RPMI7951 (cell line): ENCODE measurements at regions not wholly inside any gene's neighbourhood (a gene's known extent, or its start where the extent isn't known, plus 50 kb on each side); places are given as distances from the start of the nearest gene placed in this dataset.
A peak's percentile ranks its signal among the peaks of the same experiment; 100 is the strongest.
"Not testable (repeated sequence)": the region's sequence is repeated elsewhere in the genome, so short reads cannot be mapped to it uniquely, and the experiment has no call there.

ENCODE experiments used
- DNase-seq: peaks from one replicate; pipeline ENCODE4 v3.0.0-alpha.2; 2012; ENCODE audit warnings: low read depth

DNA sequence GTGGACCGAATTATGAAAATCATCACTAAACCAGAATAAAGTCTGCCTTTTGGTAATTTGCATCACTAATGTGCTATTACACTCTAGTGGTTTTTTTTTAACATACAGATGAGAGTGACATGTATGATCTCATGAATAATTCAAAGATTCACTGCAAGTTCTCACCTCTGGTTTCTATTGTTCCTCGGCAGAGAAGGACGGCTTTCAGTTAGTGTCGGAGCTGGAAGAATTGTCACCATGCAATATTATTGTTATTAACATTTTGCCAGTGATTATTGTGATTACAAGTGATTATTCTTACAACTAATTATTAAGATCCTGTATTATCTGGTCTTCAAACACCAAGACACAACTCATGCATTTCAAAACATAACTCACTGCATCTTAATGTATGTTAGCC, 366.6 kb upstream of the RPS23 start:
- no peak for DNase-seq

DNA sequence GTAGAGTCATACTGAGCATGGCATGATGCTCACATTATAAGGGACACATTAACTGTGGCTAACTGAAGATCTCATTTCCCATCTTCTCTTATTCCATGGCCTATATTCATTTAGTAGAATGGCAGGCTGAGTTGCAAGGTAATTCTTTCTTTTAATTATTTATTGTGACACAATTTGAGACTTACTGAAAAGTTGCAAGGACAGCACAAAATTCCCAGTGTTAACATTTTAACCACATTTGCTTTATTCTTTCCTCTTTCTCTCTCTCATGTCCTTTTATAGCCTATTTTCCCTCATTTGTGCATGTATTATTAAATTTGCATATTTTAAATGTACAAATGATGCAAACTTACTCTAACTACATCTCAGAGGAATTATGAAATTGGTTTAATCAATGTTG, 366.1 kb upstream of the RPS23 start:
- no peak for DNase-seq

DNA sequence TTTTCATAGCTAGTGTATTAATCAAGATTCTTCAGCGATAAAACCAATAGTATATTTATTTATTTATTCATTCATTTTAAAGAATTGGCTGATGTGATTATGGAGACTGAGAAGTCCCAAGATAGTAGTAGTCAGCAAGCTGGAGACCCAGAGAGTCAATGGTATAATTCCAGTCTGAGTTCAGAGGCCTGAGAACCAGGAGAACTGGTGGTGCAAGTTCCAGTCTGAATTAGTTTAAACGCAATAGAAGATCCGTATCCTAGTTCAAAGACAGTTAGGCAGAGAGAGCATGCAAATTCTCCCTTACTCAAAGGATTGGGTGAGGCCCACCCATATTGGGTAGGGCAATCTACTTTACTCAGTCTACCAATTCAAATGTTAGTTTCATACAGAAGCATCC, 364.2 kb upstream of the RPS23 start:
- no peak for DNase-seq

DNA sequence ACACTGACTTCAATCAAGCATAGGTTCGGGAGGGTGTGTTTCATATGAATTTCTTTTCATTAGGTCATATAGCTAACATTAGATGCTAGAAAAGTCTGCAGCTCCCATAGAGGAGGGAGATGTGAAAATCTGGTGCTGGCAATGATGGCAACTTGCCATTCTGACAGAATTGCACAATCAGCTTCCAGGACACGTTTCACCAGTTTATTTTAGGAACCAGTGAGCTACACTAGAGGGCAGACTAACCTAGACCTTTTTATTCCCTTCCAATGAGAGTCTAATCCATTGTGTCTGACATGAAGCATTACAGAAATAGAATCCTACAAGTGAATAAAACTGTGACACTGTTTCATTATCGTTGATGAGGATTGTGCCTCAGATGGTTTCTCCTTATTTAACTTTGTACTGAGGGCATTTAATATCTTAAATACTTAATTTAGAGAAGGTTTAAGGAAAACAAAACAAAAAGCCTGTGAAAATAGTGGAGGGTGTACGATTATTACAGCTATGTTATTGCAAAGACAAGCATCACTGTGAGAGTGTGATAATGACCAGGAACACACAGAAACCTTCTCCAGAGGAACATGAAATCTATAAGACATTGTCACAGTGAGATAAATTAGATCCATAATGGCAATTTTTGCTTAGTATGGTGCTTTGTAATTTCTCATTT, 363.3 kb upstream of the RPS23 start:
- peak; percentile 87 for DNase-seq

DNA sequence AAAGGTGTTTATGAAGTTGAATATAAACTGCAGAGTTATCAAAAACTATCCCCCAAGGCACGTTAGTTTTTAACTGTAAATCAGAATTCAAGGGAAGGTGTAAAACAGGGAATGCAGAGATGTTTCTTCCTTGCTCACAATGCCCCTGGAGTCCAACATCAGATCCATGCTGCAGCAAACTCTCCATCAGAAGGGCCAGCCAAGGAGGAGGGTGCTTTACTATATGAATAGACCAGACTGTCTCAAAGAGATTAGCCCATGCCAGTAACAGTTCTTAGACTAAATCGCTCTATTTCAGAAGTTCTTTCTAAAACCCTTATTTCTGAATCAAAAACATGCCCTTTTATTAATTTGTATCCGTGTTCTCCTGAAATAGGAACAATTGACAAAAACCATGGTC, 362.8 kb upstream of the RPS23 start:
- DNase-seq: peak; percentile 27

DNA sequence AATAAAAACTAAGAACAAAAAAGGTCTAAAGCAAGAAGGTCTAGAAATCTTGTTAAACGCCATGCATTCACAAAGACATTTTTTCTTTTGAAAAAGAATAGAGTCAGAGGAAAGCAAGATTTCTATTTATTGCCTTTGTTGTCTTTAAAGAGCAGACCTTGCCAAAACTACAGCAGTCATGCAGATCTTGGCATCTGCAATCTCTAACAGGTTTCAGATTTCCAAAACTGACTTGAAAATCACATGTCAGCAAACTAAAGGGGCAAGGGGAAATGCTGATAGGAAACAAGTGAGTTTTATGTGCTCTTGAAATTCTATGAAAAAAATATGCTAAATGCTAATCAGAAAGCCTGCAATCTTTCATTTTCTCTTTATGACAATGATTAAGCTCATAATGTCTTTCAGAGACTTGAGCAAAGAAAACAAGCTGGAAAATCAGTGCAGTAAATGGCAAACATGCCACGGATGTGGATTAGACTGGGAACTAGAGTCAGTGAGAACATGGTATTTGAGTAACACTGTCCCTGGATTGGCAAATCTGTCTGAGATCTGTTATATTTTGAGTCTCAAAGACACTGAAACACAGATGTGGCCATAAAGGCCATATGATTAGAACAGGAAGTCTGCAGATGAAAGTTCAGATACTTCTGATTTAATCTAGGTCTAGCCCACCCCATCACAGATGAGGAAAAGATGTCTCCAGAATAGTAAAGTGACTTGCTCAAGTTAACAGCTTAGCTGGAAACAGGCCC, 361.4 kb upstream of the RPS23 start:
- peak; percentile 26 for DNase-seq

DNA sequence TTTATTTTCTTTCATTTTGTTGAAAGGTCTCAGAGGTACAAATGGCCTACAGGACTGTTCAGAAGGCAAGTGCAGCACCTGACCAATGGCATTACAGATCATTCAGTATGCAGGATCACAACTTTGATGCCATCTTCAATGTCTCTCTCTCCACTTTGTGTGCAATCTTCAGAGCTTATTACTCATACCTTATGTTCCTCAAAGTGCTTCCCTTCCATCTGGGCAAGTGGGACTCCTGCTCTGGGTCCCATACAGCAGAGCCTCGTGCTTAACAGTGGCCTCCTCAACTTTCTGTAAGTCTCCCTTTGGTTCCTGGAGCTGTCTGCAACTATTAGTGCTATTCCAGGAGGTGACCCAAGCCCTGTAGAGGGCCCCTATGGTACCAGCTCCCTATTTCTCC, 358.4 kb upstream of the RPS23 start:
- no peak for DNase-seq

DNA sequence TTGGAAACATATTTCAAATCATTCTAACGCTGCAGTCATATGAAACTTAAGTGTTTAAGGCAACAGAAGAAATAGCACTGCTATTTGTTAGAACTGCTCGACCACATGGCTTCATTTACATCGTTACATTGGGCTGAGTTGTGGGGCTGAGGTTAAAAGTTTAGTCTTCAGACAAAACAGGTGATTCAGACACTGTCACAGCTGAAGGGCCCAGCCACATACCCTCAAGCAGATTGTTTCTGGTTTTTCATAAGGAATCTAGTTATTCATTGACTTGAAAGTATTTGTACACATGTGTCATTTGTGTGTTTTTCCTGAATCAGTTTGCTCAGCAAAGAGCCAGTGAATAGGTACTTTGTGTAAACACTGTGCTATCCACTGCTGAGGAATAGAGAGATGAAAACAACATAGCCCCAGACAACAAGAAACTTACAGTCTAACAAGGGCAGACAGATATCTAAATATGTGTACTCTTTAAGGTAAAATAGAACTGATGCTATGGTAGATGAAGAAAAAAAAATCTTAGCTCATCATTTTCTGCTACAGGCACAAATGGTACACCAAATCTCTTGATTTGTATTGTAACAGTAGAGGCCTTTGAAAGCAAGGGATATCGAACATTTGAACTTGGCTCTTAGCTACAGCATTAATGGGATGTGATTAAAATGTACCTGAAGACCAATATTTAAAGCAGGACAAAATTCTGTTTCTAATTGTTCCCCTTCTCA, 357.6 kb upstream of the RPS23 start:
- peak; percentile 90 for DNase-seq

DNA sequence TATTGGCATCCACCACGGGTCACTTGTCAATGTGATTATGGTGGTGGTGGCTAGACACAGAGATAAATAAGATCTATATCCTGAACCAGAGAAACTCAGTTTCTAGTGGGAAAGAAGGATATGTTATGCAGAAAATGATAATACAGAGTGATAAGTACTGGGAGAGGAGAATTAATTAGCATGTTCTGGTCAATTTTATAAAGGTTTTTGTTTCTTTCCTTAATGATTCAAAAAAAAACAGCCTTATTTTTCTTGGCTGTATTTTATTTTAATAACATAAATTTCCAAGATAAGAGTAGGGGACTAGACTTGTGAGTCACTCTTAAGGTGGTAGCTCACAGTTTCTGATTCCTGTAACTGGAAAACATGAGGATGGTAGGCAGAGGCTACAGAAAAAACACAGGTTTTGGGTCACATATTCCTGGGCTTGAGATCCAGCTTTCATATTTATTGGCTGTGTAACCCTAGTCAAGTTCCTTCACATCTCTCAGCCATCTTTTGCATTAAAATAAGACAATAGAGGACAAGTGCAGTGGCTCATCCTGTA, 350.3 kb upstream of the RPS23 start:
- no peak for DNase-seq

DNA sequence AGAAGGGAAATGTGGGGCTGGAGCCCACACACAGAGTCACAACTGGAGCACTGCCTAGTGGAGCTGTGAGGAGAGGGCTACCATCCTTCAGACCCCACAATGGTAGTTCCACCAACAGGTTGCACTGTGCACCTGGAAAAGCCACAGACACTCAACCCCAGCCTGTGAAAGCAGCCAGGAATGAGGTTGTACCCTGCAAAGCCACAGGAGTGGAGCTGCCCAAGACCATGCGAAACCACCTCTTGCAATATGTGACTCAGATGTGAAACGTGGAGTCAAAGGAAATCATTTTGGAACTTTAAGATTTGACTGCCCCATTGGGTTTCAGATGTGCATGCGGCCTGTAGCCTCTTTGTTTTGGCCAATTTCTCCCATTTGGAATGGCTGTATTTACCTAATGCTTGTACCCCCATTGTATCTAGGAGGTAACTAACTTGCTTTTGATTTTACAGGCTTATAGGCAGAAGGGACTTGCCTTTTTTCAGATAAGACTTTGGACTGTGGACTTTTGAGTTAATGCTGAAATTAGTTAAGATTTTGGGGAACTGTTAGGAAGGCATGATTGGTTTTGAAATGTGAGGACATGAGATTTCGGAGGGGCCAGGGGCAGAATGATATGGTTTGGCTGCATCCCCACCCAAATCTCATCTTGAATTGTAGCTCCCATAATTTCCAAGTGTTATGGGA, 348.9 kb upstream of the RPS23 start:
- not testable (repeated sequence) for DNase-seq

DNA sequence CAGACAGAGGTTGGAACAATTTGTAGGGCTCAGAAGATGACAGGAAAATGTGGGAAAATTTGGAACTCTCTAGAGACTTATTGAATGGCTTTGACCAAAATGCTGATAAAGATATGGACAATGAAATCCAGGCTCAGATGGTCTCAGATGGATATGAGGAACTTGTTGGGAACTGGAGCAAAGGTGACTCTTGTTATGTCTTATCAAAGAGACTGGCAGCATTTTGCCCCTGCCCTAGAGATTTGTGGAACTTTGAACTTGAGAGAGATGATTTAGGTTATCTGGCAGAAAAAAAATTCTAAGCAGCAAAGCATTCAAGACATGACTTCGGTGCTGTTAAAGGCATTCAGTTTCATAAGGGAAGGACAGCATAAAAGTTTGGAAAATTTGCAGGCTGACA, 347.9 kb upstream of the RPS23 start:
- not testable (repeated sequence) for DNase-seq

DNA sequence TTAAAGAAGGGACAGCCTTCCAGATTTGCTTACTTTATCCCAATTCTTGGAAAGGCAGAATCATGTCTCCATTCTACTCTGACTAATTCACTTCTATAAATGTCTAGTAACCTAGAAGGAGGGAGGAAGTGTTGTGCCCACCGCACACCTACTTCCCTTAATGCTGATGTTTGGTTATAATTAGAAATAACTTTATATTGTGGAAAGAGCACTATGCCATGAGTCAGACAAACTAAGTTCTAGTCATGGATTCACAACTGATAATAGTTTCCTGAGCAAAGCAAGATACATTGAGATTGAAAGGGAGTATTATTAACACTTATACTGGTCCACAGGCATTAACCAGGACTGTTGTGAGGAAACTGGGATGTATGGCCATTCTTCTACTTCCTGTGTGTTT, 345.9 kb upstream of the RPS23 start:
- DNase-seq: no peak

DNA sequence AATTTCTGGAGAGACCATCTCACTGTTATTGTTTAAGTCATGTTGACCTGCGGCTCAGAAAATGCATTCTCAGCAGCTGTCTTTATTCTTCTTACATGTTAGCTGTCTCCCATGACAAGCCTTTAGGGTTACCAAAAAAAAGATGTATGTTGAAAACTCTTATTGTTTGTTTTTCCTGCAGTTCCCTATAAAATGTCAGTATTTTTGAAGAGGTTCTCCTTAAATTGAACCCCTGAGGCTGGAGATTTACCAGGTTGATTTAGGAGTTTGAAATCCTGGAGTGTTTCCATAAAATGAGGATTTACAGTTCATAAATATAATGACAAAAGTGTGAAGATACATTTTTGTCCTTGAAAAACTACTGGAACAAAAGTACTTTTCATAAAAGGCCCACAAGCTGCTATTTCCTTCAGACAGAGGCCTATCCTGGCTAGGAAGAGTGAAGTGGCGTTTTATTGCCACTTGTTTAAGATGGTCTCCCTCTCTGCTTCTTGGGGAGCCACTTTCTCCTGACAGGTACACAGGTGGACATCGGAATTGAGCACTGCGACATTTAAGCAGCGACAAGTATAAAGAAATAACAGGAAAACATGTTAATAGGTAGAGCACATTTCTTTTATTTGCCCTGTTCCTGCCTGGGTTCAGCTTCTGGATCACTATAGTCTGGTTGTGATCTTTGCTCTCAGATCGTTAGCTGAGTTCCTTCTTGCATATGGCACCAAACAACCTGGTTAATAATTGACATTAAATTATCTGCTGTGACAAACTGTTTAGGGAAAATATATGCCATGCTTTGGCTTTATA, 344.8 kb upstream of the RPS23 start:
- DNase-seq: no peak

DNA sequence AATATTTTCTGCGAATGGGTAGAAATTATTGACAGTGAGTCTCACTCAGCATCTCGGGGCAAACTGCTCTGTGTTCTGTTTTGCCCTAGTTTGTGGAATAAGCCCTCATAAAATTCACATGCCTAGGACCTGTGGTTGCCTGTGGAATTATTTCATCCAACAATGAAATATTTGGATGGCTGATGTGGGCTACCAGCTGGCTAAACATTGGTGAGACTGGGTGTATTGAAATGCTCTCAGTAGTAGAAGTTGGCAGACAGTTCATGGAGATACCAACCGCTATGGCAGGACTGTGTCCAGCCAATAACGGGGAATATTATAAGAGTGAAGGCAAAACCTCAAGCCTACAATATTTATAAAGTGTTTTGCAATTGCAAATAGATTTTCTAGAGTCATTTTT, 344.1 kb upstream of the RPS23 start:
- DNase-seq: peak; percentile 33

DNA sequence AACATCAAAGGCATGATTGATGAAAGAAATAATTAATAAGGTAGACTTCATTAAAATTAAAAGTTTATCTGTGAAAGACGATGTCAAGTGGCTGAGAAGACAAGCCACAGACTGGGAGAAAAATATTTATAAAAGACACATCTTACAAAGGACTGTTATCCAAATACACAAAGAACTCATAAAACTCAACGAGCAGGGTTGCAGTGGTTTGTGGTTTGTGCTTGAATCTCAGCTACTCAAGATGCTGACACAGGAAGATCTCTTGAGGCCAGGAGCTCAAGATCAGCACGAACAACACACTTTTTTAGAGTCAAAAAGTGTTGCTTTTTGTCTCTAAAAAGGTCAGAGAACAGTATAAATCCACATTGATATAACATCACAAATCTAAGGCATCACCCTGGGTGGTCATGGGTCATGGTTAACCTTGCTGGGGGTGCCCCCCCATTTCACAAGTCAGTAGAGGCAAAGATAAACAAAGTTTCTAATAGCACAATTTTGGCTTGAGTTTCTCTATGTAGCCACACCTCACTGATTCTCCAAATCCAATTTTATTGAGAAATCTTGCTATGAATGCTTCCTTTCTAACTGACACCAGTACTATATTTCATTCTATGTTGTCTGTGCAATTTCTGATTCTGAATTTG, 342.9 kb upstream of the RPS23 start:
- DNase-seq: peak; percentile 67

DNA sequence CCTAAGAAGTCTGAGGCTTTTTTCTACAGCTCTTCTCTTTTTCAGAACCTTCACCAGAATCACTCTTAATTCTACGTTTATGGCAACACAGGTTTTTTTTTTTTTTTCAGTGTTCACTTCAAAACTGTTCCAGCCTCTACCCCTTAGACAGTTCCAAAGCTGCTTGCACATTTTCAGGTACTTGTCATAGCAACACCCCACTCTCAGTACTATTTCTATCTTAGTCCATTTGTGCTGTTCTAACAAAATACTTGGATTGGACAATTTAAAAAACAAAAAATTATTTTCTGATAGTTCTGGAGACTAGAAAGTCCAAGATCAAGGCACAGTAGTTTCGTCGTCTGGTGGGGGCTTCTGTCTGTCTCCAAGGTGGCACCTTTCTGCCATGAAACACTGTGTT, 340.9 kb upstream of the RPS23 start:
- DNase-seq: no peak

DNA sequence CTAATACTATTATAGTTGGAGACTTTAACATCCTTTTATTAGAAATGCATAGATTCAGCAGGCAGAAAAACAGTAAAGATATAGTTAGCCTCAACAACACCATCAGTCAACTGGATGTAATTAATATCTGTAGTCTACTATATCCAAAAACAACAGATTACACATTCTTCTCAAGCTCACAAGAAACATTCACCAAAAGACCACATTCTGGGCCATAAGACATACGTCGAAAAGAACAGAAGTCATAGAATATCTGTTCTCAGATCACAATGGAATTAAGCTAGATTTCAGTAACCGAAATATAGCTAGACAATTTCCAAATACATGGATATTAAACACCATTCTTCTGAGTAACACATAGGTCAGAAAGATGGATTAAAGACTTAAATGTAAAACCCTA, 336.6 kb upstream of the RPS23 start:
- DNase-seq: no peak

DNA sequence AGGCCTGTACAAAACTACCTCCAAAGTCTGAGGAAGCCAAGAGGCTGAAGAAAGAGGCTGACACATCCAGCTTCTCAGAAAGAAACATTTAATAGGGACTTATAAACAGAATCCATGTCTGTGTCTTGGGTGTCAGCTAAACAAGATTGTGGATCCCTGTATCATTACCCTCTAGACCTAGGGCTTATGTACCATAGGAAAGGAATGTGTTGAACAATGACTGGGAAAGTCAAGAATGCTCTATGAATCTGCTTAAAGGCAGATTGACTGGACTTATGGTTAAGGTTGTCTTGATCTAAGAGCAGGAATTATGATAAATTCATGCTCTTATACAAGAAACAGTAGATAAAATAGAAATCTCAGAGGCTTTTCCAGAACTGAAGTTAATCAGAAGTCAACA, 335.7 kb upstream of the RPS23 start:
- peak; percentile 18 for DNase-seq

DNA sequence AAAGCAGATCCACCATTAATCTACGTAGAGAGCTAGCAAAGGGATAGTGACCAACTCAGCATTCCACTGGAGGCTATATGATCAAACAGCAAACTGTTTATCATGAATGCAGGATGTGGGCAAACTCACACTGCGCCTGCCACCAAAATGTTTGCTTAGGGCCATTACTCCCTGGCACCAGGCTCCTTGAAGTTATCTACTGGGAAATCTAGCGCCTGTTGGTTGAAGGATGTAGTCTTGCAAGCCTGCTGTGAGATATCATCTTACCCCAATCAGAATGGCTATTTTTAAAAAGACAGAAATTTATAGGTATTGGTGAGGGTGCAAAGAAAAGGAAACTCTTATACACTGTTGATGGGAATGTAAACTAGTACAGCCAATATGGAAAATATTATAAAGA, 332.5 kb upstream of the RPS23 start:
- DNase-seq: peak; percentile 39

DNA sequence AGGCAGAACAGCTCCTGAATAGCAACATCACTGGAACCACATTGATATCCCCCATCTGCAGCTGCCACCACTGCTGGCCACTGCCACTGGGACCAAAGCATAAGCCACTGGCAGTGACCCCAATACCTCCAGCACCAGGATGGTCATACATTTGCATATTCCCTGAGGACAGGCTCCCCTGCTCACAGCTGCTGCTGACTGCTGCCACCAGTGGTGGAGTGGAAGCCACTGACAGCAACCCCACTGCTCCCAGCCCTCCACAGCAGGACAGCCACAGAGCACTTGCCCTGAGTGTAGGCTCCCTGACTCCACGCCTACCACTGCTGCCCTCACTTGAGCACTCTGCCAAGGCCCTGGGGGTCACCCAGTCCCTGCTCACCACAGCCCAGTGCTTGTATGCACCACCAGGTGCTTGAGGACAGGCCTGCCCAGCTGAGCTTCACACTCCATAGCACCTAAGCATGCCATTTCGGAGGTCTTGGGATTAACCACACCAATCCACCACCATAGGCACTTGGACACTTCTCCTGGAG, 327.4 kb upstream of the RPS23 start:
- DNase-seq: no peak
